ENCODE measurements at regions not wholly inside any gene's neighbourhood (a gene's known extent, or its start where the extent isn't known, plus 50 kb on each side); places are given as distances from the start of the nearest gene placed in this dataset.

DNA sequence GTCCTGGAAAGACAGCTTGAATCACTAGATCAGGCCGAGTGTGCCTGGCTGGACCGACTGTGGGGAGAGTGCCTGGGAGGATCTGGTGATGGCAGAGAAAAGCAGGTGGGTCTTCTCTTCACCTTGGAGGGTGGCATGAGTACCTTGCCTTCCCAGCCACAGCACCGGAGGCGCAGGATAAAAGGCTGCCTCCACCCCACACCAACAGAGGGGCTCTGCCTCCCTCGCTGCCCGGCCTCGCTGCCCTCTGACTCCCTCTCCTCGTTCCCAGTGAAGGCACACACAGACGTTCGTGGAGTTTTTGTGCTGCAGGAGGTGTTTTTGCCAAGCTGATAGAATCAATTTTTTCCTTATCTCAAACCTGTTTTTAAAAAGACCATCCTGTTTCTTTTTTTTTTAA is 71.4 kb upstream of the HAAO start:
- no peak for TF ChIP-seq TCF7L2 (IDR thresholded peaks at IDR 0.05; ENCODE audit: low read depth, low read length)
- TF ChIP-seq, protein P1, sequence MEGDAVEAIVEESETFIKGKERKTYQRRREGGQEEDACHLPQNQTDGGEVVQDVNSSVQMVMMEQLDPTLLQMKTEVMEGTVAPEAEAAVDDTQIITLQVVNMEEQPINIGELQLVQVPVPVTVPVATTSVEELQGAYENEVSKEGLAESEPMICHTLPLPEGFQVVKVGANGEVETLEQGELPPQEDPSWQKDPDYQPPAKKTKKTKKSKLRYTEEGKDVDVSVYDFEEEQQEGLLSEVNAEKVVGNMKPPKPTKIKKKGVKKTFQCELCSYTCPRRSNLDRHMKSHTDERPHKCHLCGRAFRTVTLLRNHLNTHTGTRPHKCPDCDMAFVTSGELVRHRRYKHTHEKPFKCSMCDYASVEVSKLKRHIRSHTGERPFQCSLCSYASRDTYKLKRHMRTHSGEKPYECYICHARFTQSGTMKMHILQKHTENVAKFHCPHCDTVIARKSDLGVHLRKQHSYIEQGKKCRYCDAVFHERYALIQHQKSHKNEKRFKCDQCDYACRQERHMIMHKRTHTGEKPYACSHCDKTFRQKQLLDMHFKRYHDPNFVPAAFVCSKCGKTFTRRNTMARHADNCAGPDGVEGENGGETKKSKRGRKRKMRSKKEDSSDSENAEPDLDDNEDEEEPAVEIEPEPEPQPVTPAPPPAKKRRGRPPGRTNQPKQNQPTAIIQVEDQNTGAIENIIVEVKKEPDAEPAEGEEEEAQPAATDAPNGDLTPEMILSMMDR (IDR thresholded peaks at IDR 0.05) = no peak

Measured in Panc1 (cell line).